Brain microvascular endothelial cell (primary cell): ENCODE measurements at regions not wholly inside any gene's neighbourhood (a gene's known extent, or its start where the extent isn't known, plus 50 kb on each side); places are given as distances from the start of the nearest gene placed in this dataset.
A peak's percentile ranks its signal among the peaks of the same experiment; 100 is the strongest.

Source experiments
- DNase-seq: peaks from one replicate; pipeline ENCODE4 v3.0.0-alpha.2; 2020
- H3K27ac ChIP-seq: fragments of 250-450 bp; sonication (Bioruptor Pico); 2 replicates; pipeline ENCODE4 v1.5.1; 2020; ENCODE audit warnings: mild to moderate bottlenecking, moderate library complexity
- H3K27me3 ChIP-seq: fragments of 250-450 bp; sonication (Bioruptor Pico); replicated peaks from 2 replicates; pipeline ENCODE4 v1.5.1; 2020; ENCODE audit warnings: mild to moderate bottlenecking
- H3K36me3 ChIP-seq: fragments of 250-450 bp; sonication (Bioruptor Pico); replicated peaks from 2 replicates; pipeline ENCODE4 v1.5.1; 2020; ENCODE audit warnings: mild to moderate bottlenecking
- H3K4me3 ChIP-seq: 2 replicates; pipeline ENCODE4 v1.5.1; 2011; ENCODE audit warnings: low read depth, mild to moderate bottlenecking, control low read depth, low read length, moderate library complexity
- in situ Hi-C: cut with HindIII; loops from 2 replicates; pipeline ENCODE4 v1.10.0; 2017; ENCODE audit warnings: low sequenced_read_pairs, low pct_ligation_motif_present
- TF ChIP-seq, protein P1 (sequence below): IDR thresholded peaks from 2 replicates; pipeline ENCODE4 v1.5.1; 2011; ENCODE audit warnings: low read depth, mild to moderate bottlenecking, moderate library complexity, low read length, control low read depth, inconsistent platforms; ENCODE audit errors: missing control alignments

- in situ Hi-C loops: no loop called here
- Histone ChIP-seq H3K27ac (no peak overlapping the region), H3K4me3 (no peak overlapping the region), H3K36me3 (no peaks in the 10 kb centered on the region), H3K27me3 (no peaks in the 10 kb centered on the region)
- TF ChIP-seq, protein P1, sequence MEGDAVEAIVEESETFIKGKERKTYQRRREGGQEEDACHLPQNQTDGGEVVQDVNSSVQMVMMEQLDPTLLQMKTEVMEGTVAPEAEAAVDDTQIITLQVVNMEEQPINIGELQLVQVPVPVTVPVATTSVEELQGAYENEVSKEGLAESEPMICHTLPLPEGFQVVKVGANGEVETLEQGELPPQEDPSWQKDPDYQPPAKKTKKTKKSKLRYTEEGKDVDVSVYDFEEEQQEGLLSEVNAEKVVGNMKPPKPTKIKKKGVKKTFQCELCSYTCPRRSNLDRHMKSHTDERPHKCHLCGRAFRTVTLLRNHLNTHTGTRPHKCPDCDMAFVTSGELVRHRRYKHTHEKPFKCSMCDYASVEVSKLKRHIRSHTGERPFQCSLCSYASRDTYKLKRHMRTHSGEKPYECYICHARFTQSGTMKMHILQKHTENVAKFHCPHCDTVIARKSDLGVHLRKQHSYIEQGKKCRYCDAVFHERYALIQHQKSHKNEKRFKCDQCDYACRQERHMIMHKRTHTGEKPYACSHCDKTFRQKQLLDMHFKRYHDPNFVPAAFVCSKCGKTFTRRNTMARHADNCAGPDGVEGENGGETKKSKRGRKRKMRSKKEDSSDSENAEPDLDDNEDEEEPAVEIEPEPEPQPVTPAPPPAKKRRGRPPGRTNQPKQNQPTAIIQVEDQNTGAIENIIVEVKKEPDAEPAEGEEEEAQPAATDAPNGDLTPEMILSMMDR: no peak
- DNase-seq: no peak
Measured at GRCh38 chr20:40945189-40945588, 83.4 kb upstream of the TOP1 start.

- in situ Hi-C loops: no loop called here
- Histone ChIP-seq H3K4me3 (no peak overlapping the region), H3K27me3 (no peaks in the 10 kb centered on the region), H3K36me3 (no peaks in the 10 kb centered on the region), H3K27ac (no peak overlapping the region)
- DNase-seq: peak; percentile 60
- TF ChIP-seq, protein P1: peak; percentile 85
Measured at GRCh38 chr20:40945754-40946450, 82.7 kb upstream of the TOP1 start.

GRCh38 chr20:40946451-40946850 is 82.2 kb upstream of the TOP1 start:
- Histone ChIP-seq H3K4me3 (no peak overlapping the region), H3K27ac (no peak overlapping the region), H3K27me3 (no peaks in the 10 kb centered on the region), H3K36me3 (no peaks in the 10 kb centered on the region)
- no peak for DNase-seq
- TF ChIP-seq, protein P1: no peak
- in situ Hi-C loops: no loop called here

DNA sequence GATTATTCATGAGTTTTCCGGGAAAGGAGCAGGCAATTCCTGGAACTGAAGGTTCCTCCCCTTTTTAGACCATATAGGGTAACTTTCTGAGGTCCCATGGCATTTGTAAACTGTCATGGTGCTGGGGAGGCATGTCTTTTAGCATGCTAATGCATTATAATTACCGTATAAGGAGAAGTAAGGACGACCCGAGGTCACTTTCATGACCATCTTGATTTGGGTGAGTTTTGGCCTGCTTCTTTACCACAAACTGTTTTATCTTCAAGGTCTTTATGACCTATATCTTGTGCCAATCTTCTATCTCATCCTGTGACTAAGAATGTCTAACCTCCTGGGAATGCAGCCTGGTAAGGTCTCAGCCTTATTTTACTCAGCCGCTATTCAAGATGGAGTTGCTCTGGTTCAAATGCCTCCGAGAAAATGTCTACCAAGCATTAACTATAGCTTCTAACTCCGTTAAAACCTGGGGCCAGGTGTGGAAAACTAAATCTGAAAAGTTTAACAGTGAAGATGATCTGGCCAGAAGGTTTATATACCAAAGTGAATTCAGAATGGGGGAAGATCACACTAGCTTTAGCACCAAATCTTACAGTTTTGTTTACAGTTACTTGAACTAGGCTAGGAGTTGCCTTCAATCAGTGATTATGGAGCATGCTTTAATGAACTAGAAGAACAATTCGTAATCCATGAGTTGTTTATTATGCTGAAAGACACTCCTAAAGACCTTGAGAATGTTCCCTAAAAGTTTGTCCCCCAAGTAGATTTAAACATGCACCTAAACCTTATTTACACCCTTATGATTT is 80.0 kb upstream of the TOP1 start:
- no peak for DNase-seq
- H3K36me3 ChIP-seq: no peaks in the 10 kb centered on the region
- in situ Hi-C loops: no loop called here
- H3K4me3 ChIP-seq: no peak overlapping the region
- no peaks in the 10 kb centered on the region for H3K27me3 ChIP-seq
- TF ChIP-seq, protein P1: no peak
- H3K27ac ChIP-seq: no peak overlapping the region

GRCh38 chr20:40949346-40949745 is 79.3 kb upstream of the TOP1 start:
- Histone ChIP-seq H3K27ac (no peak overlapping the region), H3K4me3 (no peak overlapping the region), H3K36me3 (no peaks in the 10 kb centered on the region), H3K27me3 (no peaks in the 10 kb centered on the region)
- in situ Hi-C loops: no loop called here
- no peak for DNase-seq
- TF ChIP-seq, protein P1: no peak
